ENCODE measurements at regions not wholly inside any gene's neighbourhood (a gene's known extent, or its start where the extent isn't known, plus 50 kb on each side); places are given as distances from the start of the nearest gene placed in this dataset.
"Not testable (repeated sequence)": the region's sequence is repeated elsewhere in the genome, so short reads cannot be mapped to it uniquely, and the experiment has no call there.

GRCh38 chr11:43172477-43172876, 139.3 kb upstream of the API5 start:
- FAIRE-seq: no peak

- no peak for FAIRE-seq
These were observed 133.8 kb upstream of the API5 start for GRCh38 chr11:43177975-43178374.

GRCh38 chr11:43194459-43194858, 117.3 kb upstream of the API5 start:
- not testable (repeated sequence) for FAIRE-seq

- no peak for FAIRE-seq
These were observed 114.4 kb upstream of the API5 start for GRCh38 chr11:43197379-43197778.

GRCh38 chr11:43200031-43200430, 111.8 kb upstream of the API5 start:
- FAIRE-seq: no peak

- no peak for FAIRE-seq
These were observed 99.5 kb upstream of the API5 start for GRCh38 chr11:43212279-43212678.

GRCh38 chr11:43214471-43214870, 97.3 kb upstream of the API5 start:
- no peak for FAIRE-seq

GRCh38 chr11:43217849-43218248, 93.9 kb upstream of the API5 start:
- no peak for FAIRE-seq

GRCh38 chr11:43222215-43222614, 89.6 kb upstream of the API5 start:
- no peak for FAIRE-seq

- FAIRE-seq: no peak
These were observed 88.8 kb upstream of the API5 start for GRCh38 chr11:43223026-43223425.

- FAIRE-seq: no peak
These were observed 76.9 kb upstream of the API5 start for GRCh38 chr11:43234881-43235280.

GRCh38 chr11:43238341-43238740, 73.5 kb upstream of the API5 start:
- no peak for FAIRE-seq

GRCh38 chr11:43239791-43240190, 72.0 kb upstream of the API5 start:
- FAIRE-seq: no peak

GRCh38 chr11:43242401-43242800, 69.4 kb upstream of the API5 start:
- no peak for FAIRE-seq

- FAIRE-seq: no peak
These were observed 67.9 kb upstream of the API5 start for GRCh38 chr11:43243927-43244326.

GRCh38 chr11:43245466-43245865, 66.3 kb upstream of the API5 start:
- no peak for FAIRE-seq

- FAIRE-seq: no peak
These were observed 61.5 kb upstream of the API5 start for GRCh38 chr11:43250309-43250708.

GRCh38 chr11:43261775-43262174, 50.0 kb upstream of the API5 start:
- no peak for FAIRE-seq
